Hematopoietic multipotent progenitor cell treated with erythropoietin and hydrocortisone succinate and interleukin-3 and kit ligand, for 6 days (in vitro differentiated cells): ENCODE measurements at regions not wholly inside any gene's neighbourhood (a gene's known extent, or its start where the extent isn't known, plus 50 kb on each side); places are given as distances from the start of the nearest gene placed in this dataset.
"Not testable (repeated sequence)": the region's sequence is repeated elsewhere in the genome, so short reads cannot be mapped to it uniquely, and the experiment has no call there.

Experiments used
- DNase-seq: peaks from one replicate; pipeline ENCODE4 v3.0.0-alpha.2; 2015

DNA sequence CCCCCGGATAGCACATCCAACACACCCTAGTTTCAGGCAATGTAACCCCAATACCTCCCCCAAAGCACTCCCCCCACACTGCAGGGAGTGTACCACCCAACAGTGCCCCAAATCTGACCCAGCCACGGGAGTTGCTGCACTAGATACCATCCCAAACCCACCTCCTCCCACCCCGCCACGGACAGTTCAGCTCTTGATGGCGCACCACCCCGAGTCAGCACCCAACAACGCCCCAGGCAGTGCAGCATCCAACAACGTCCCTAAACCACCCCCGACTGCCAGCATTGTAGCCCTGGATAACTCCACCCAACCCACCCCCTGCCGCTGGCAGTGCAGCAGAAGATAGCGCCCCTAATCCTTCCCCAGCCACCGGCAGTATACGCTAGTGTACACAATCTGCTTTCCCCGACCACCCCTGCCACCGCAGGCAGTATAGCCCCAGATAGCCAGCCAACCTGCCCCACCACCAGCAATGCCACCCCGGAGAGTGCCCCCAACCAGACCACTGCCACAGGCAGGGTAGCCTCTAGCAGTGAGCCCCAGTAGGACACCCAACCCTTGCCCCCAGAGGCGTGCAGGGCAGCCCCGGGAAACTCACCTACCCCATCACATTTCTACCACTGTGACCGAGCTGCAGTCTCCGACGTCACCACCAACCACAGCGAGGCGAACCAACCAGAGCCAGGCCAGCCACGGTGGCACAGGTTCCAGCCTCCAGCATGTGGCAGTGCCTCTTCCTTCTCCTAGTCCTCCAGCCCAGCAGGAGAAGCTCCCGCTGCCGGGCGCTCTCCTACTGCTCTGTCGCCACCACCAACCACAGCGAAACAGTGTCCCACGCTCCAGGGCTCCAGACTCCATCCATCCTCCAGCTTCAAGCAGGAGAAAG is 178.1 kb downstream of the POTEB3 start:
- DNase-seq = no peak

- no peak for DNase-seq
Measured at GRCh38 chr15:21261396-21261964, 178.8 kb downstream of the POTEB3 start.

- no peak for DNase-seq
Measured at GRCh38 chr15:21260966-21261395, 179.3 kb downstream of the POTEB3 start.

GRCh38 chr15:21258635-21259034 is 181.7 kb downstream of the POTEB3 start:
- not testable (repeated sequence) for DNase-seq

GRCh38 chr15:21249508-21250019 is 190.7 kb downstream of the POTEB3 start:
- not testable (repeated sequence) for DNase-seq
